Thyroid gland (tissue), 4 donors: ENCODE measurements at regions not wholly inside any gene's neighbourhood (a gene's known extent, or its start where the extent isn't known, plus 50 kb on each side); places are given as distances from the start of the nearest gene placed in this dataset.

ENCODE experiments used
- DNase-seq, 2 donors: peaks; one replicate each; pipeline ENCODE4 v3.0.0-alpha.2; 2019
- H3K27ac ChIP-seq, 3 donors: fragments of 200-600 bp; sonication (generic); 1 replicate in 2 of 3; 2 replicates in 1 of 3; pipeline ENCODE4 v1.5.1; 2016 to 2019; ENCODE audit warnings: mild to moderate bottlenecking in 1 of 3, moderate library complexity in 1 of 3
- H3K27me3 ChIP-seq: fragments of 200-600 bp; sonication (generic); one replicate; pipeline ENCODE4 v1.5.1; 2019
- H3K36me3 ChIP-seq, 2 donors: fragments of 200-600 bp; sonication (generic); one replicate each; pipeline ENCODE4 v1.5.1; 2016 to 2019
- H3K4me1 ChIP-seq, 2 donors: fragments of 200-600 bp; sonication (generic); one replicate each; pipeline ENCODE4 v1.5.1; 2017 to 2019
- H3K4me3 ChIP-seq, 3 donors: fragments of 200-600 bp; sonication (generic); replicated peaks in 1 of 3; 1 replicate in 2 of 3; 2 replicates in 1 of 3; pipeline ENCODE4 v1.5.1; 2016; ENCODE audit warnings: mild to moderate bottlenecking in 1 of 3
- H3K9me3 ChIP-seq: fragments of 200-600 bp; sonication (generic); one replicate; pipeline ENCODE4 v1.5.1; 2017
- POLR2A ChIP-seq, 2 donors: fragments of 450-650 bp; IDR thresholded peaks; one replicate each; pipeline ENCODE4 v1.6.1; 2017; ENCODE audit warnings: antibody characterized with exemption in 2 of 2, mild to moderate bottlenecking in 2 of 2, moderate library complexity in 1 of 2
- WGBS, 2 donors: methylation state at CpG; one replicate each; pipeline ENCODE4 v1.1.5; 2017; 5-methylcytosine and 5-hydroxymethylcytosine counted together
- intact Hi-C: fragments of 100-400 bp; cut with DNase I; formaldehyde crosslinking; loops from one replicate; pipeline ENCODE4 v1.15.1; 2023
- TF ChIP-seq, protein P1 (sequence below), 6 experiments: fragments of 200-600 bp in 3 of 6; fragments of 450-650 bp in 3 of 6; sonication (generic) in 3 of 6; IDR thresholded peaks; one replicate each; pipeline ENCODE4 v1.5.1; 2016 to 2019; ENCODE audit warnings: antibody characterized with exemption in 6 of 6, mild to moderate bottlenecking in 2 of 6, inconsistent platforms in 1 of 6, moderate library complexity in 1 of 6

DNA sequence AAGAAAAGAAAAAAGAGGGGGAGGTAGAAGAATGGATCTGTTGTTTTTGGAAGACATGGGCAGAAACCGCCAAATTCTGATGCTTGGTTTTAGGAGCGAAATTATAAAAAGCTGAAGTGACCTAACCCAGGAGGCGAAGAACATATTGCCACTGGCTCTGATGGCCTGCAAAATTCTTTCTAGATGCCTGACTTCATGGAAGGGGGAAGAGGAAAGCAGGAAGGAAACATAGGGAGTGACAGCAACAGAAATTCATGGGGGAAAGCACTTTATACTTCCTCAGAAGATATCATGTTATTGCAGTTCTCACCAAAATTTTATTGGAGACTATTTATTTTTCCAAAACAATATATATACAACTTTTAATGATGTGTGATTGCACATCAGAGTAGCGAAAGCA, 213.5 kb downstream of the DLEU7 start:
- H3K27ac ChIP-seq = no peak overlapping the region
- no peak for DNase-seq
- H3K27me3 ChIP-seq = no peaks in the 10 kb centered on the region

DNA sequence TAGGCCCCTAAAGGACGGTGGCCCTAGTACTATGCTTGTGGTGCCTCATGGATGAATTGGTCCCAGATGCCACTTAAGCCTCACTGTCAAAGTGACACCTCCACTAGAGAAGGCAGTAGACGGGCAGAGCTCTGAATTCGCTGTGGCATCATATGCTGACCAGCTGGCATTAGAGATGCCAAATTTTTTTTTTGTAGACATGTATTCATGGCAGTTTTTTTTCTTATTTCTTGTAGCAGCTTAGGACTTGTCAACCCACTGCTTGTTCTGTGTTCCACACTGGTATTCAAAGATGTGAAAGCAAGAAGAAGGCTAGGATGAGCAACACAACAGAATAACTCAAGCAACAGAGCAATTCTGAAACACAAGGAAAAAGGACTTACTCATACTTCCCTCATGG, 212.5 kb downstream of the DLEU7 start:
- H3K4me1 ChIP-seq = no peaks in the 10 kb centered on the region
- DNase-seq = no peak
- no peaks in the 10 kb centered on the region for H3K36me3 ChIP-seq
- no peak overlapping the region for H3K4me3 ChIP-seq
- no peaks in the 10 kb centered on the region for H3K27me3 ChIP-seq
- TF ChIP-seq, protein P1, sequence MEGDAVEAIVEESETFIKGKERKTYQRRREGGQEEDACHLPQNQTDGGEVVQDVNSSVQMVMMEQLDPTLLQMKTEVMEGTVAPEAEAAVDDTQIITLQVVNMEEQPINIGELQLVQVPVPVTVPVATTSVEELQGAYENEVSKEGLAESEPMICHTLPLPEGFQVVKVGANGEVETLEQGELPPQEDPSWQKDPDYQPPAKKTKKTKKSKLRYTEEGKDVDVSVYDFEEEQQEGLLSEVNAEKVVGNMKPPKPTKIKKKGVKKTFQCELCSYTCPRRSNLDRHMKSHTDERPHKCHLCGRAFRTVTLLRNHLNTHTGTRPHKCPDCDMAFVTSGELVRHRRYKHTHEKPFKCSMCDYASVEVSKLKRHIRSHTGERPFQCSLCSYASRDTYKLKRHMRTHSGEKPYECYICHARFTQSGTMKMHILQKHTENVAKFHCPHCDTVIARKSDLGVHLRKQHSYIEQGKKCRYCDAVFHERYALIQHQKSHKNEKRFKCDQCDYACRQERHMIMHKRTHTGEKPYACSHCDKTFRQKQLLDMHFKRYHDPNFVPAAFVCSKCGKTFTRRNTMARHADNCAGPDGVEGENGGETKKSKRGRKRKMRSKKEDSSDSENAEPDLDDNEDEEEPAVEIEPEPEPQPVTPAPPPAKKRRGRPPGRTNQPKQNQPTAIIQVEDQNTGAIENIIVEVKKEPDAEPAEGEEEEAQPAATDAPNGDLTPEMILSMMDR (IDR thresholded peaks at IDR 0.05) = no peak
- TF ChIP-seq POLR2A (IDR thresholded peaks at IDR 0.05) = no peak
- H3K9me3 ChIP-seq = no peaks in the 10 kb centered on the region
- 84 to 87% methylated on average over 3 of the region's 3 CpGs for WGBS, 2 donors
- intact Hi-C loops = no loop called here
- H3K27ac ChIP-seq = no peak overlapping the region

More for the DNA sequence above, 213.5 kb downstream of the DLEU7 start:
- H3K4me1 ChIP-seq = no peaks in the 10 kb centered on the region
- H3K36me3 ChIP-seq = no peaks in the 10 kb centered on the region
- H3K4me3 ChIP-seq = no peak overlapping the region
- intact Hi-C loops = no loop called here
- no peaks in the 10 kb centered on the region for H3K9me3 ChIP-seq
- TF ChIP-seq POLR2A (IDR thresholded peaks at IDR 0.05) = no peak
- TF ChIP-seq, protein P1 (IDR thresholded peaks at IDR 0.05) = no peak
- 88 to 96% methylated on average over 4 of the region's 4 CpGs for WGBS, 2 donors

DNA sequence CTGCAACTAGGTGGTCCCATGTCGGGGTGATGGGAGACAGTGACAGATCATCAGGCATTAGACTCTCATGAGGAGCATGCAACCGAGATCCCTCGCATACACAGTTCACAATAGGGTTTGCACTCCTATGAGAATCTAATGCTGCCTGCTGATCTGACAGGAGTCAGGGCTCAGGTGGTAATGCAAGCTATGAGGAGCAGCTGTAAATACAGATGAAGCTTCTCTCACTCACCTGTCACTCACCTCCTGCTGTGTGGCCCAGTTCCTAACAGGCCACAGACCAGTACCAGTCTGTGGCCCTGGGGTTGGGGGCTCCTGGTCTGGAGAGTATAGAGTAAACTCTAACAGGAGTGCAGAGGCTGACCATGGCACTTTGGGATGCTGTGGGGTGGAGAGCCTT, 209.2 kb downstream of the DLEU7 start:
- Histone ChIP-seq H3K4me3 (no peak overlapping the region), H3K9me3 (no peaks in the 10 kb centered on the region), H3K27ac (no peak overlapping the region), H3K27me3 (no peaks in the 10 kb centered on the region), H3K36me3 (no peaks in the 10 kb centered on the region), H3K4me1 (no peaks in the 10 kb centered on the region)
- no peak for DNase-seq
- 91 to 94% methylated on average over 3 of the region's 3 CpGs for WGBS, 2 donors
- intact Hi-C loops = no loop called here
- TF ChIP-seq, protein P1 (IDR thresholded peaks at IDR 0.05) = no peak
- TF ChIP-seq POLR2A (IDR thresholded peaks at IDR 0.05) = no peak

DNA sequence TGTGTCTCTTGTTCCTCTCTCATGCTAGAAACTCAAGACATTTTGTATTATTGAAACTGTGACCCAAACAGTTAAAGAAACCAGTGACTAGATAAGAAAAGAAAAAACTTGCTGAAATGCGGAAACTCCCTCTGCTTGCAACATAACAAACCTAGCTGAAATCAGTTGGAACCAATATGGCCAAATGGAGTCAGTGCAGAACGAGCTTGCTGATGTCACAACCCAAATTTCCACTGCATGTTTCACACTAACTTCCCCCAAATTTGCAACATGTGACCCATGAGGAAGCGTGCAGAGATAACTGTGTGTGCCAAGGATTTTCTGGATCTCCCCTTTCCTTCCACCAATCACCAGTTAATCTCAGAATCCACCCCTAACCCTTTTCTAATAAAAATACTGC, 208.0 kb downstream of the DLEU7 start:
- WGBS, 2 donors = 61 to 74% methylated on average over 3 of the region's 3 CpGs

DNA sequence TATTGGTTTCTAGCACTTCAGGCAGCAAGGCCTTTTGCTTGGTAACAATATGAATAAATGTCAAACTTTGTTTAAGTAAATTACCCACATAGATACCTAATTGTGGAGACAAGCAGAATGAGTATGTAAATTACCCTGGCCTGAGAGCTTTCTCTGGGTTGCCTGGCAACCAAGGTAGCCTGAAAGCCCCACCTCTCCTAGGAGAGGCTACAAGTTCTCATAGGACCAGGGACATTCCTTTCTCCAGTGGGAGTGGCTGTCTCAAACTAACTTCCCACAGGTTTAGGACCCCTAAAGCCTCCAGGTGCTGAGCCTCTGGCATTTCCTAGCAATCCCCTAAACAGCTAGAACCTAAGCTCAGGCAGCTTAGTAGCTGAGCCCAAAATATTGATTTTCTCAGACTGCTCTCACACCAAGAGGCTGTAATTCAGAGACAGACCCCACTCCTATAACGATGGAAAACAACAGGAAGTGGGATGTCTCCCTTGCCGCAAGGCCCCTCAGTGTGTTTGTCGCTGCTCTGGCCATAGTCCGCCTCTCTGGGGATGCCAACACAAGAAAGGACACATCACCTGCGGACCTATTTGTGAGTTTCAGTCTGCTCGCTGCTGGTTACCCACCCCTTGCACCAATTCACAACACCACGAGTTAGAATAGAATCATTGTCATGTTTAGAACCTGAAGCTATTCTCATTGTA, 207.3 kb downstream of the DLEU7 start:
- Histone ChIP-seq H3K4me1 (no peaks in the 10 kb centered on the region), H3K27ac (no peak overlapping the region), H3K9me3 (no peaks in the 10 kb centered on the region), H3K4me3 (no peak overlapping the region), H3K27me3 (no peaks in the 10 kb centered on the region), H3K36me3 (no peaks in the 10 kb centered on the region)
- no peak for DNase-seq
- intact Hi-C loops = no loop called here
- TF ChIP-seq, protein P1 (IDR thresholded peaks at IDR 0.05) = no peak
- no peak for TF ChIP-seq POLR2A (IDR thresholded peaks at IDR 0.05)
- WGBS, 2 donors = 79 to 83% methylated on average over 7 of the region's 7 CpGs

More for the DNA sequence above, 208.0 kb downstream of the DLEU7 start:
- Histone ChIP-seq H3K27ac (no peak overlapping the region), H3K27me3 (no peaks in the 10 kb centered on the region), H3K9me3 (no peaks in the 10 kb centered on the region), H3K4me1 (no peaks in the 10 kb centered on the region), H3K36me3 (no peaks in the 10 kb centered on the region), H3K4me3 (no peak overlapping the region)
- TF ChIP-seq, protein P1 (IDR thresholded peaks at IDR 0.05) = no peak
- no peak for TF ChIP-seq POLR2A (IDR thresholded peaks at IDR 0.05)
- DNase-seq = no peak
- intact Hi-C loops = no loop called here
